NCI-H82 (cell line): ENCODE measurements at regions not wholly inside any gene's neighbourhood (a gene's known extent, or its start where the extent isn't known, plus 50 kb on each side); places are given as distances from the start of the nearest gene placed in this dataset.
"Not testable (repeated sequence)": the region's sequence is repeated elsewhere in the genome, so short reads cannot be mapped to it uniquely, and the experiment has no call there.

Experiments used
- DNase-seq: peaks from one replicate; lab custom pipeline; 2025; lab: John Stamatoyannopoulos, UW

GRCh38 chr4:176571206-176571605 is 221.5 kb downstream of the VEGFC start:
- DNase-seq = no peak

- DNase-seq = no peak
These were observed 217.5 kb downstream of the VEGFC start for GRCh38 chr4:176575141-176575730.

- no peak for DNase-seq
These were observed 213.5 kb downstream of the VEGFC start for GRCh38 chr4:176579226-176579625.

- DNase-seq = no peak
These were observed 209.4 kb downstream of the VEGFC start for GRCh38 chr4:176583278-176583677.

- no peak for DNase-seq
These were observed 208.6 kb downstream of the VEGFC start for GRCh38 chr4:176584031-176584606.

GRCh38 chr4:176587920-176588319 is 204.8 kb downstream of the VEGFC start:
- DNase-seq = no peak

- peak; percentile 6 for DNase-seq
These were observed 204.3 kb downstream of the VEGFC start for GRCh38 chr4:176588436-176588835.

- DNase-seq = no peak
These were observed 199.6 kb downstream of the VEGFC start for GRCh38 chr4:176592976-176593670.

- no peak for DNase-seq
These were observed 198.8 kb downstream of the VEGFC start for GRCh38 chr4:176593943-176594342.

- peak; percentile 42 for DNase-seq
These were observed 197.5 kb downstream of the VEGFC start for GRCh38 chr4:176595257-176595656.

- no peak for DNase-seq
These were observed 191.6 kb downstream of the VEGFC start for GRCh38 chr4:176601124-176601523.

- DNase-seq = no peak
These were observed 184.9 kb downstream of the VEGFC start for GRCh38 chr4:176607807-176608206.

- DNase-seq = no peak
These were observed 184.4 kb downstream of the VEGFC start for GRCh38 chr4:176608346-176608745.

- DNase-seq = no peak
These were observed 182.1 kb downstream of the VEGFC start for GRCh38 chr4:176610594-176610993.

GRCh38 chr4:176611381-176611780 is 181.3 kb downstream of the VEGFC start:
- no peak for DNase-seq

GRCh38 chr4:176611951-176612350 is 180.8 kb downstream of the VEGFC start:
- DNase-seq = no peak

- no peak for DNase-seq
These were observed 177.9 kb downstream of the VEGFC start for GRCh38 chr4:176614793-176615192.

GRCh38 chr4:176616151-176616550 is 176.6 kb downstream of the VEGFC start:
- no peak for DNase-seq

- no peak for DNase-seq
These were observed 174.6 kb downstream of the VEGFC start for GRCh38 chr4:176618138-176618537.

GRCh38 chr4:176619430-176619829 is 173.3 kb downstream of the VEGFC start:
- DNase-seq = no peak

- DNase-seq = no peak
These were observed 170.3 kb downstream of the VEGFC start for GRCh38 chr4:176622251-176622948.

GRCh38 chr4:176624983-176625610 is 167.6 kb downstream of the VEGFC start:
- not testable (repeated sequence) for DNase-seq
